ENCODE measurements at regions not wholly inside any gene's neighbourhood (a gene's known extent, or its start where the extent isn't known, plus 50 kb on each side); places are given as distances from the start of the nearest gene placed in this dataset.

GRCh38 chr6:166806962-166807757, 149.2 kb downstream of the RNASET2 start:
- Histone ChIP-seq H3K9me3 (peaks cover 7 to 29% (median 18%) of the 10 kb centered on the region in 4 donors), H3K27me3 (no peaks in the 10 kb centered on the region), H3K27ac (no peak overlapping the region), H3K4me3 (no peak overlapping the region), H3K36me3 (no peaks in the 10 kb centered on the region), H3K4me1 (no peaks in the 10 kb centered on the region)
- no peak for TF ChIP-seq EP300 (IDR thresholded peaks at IDR 0.05)
- no peak for TF ChIP-seq POLR2A (IDR thresholded peaks at IDR 0.05)
- TF ChIP-seq POLR2AphosphoS5 (IDR thresholded peaks at IDR 0.05): no peak
- DNase-seq (no peak), ATAC-seq (ENCODE audit: low FRiP score in 2 of 2) (peak in 1 of 2 donors; percentile 59)
- WGBS, 2 donors: 88 to 92% methylated on average over 10 to 11 of the region's 11 CpGs

- Histone ChIP-seq H3K27ac (no peak overlapping the region), H3K36me3 (no peaks in the 10 kb centered on the region), H3K27me3 (no peaks in the 10 kb centered on the region), H3K4me1 (no peaks in the 10 kb centered on the region), H3K9me3 (peaks cover 7 to 29% (median 18%) of the 10 kb centered on the region in 4 donors), H3K4me3 (no peak overlapping the region)
- TF ChIP-seq CTCF (IDR thresholded peaks at IDR 0.05) (no peak), POLR2A (IDR thresholded peaks at IDR 0.05) (no peak), EP300 (IDR thresholded peaks at IDR 0.05) (no peak), POLR2AphosphoS5 (IDR thresholded peaks at IDR 0.05) (no peak)
- DNase-seq (no peak), ATAC-seq (ENCODE audit: low FRiP score in 2 of 2) (no peak)
- 93 to 94% methylated on average over 1 of the region's 1 CpG for WGBS, 2 donors
These were observed 150.0 kb downstream of the RNASET2 start for GRCh38 chr6:166806217-166806838.

- H3K9me3 ChIP-seq: peaks cover 7 to 29% (median 18%) of the 10 kb centered on the region in 4 donors
- DNase-seq (no peak), ATAC-seq (ENCODE audit: low FRiP score in 2 of 2) (no peak)
- no peaks in the 10 kb centered on the region for H3K4me1 ChIP-seq
- no peaks in the 10 kb centered on the region for H3K36me3 ChIP-seq
- TF ChIP-seq POLR2AphosphoS5 (IDR thresholded peaks at IDR 0.05) (no peak), EP300 (IDR thresholded peaks at IDR 0.05) (no peak), POLR2A (IDR thresholded peaks at IDR 0.05) (no peak), CTCF (IDR thresholded peaks at IDR 0.05) (no peak)
- H3K27ac ChIP-seq: no peak overlapping the region
- H3K27me3 ChIP-seq: no peaks in the 10 kb centered on the region
- WGBS, 2 donors: 74 to 79% methylated on average over 8 to 9 of the region's 9 CpGs
- no peak overlapping the region for H3K4me3 ChIP-seq
These were observed 152.9 kb downstream of the RNASET2 start for GRCh38 chr6:166803471-166803870.

GRCh38 chr6:166802401-166802800, 153.9 kb downstream of the RNASET2 start:
- H3K36me3 ChIP-seq: no peaks in the 10 kb centered on the region
- WGBS, 2 donors: 82 to 89% methylated on average over 7 of the region's 7 CpGs
- no peak overlapping the region for H3K4me3 ChIP-seq
- no peaks in the 10 kb centered on the region for H3K4me1 ChIP-seq
- TF ChIP-seq CTCF (IDR thresholded peaks at IDR 0.05) (no peak), POLR2A (IDR thresholded peaks at IDR 0.05) (no peak), POLR2AphosphoS5 (IDR thresholded peaks at IDR 0.05) (no peak), EP300 (IDR thresholded peaks at IDR 0.05) (no peak)
- H3K27ac ChIP-seq: no peak overlapping the region
- H3K9me3 ChIP-seq: peaks cover 7 to 23% (median 17%) of the 10 kb centered on the region in 4 donors
- ATAC-seq (ENCODE audit: low FRiP score in 2 of 2) (no peak), DNase-seq (no peak)
- H3K27me3 ChIP-seq: no peaks in the 10 kb centered on the region

GRCh38 chr6:166800137-166800536, 156.2 kb downstream of the RNASET2 start:
- H3K36me3 ChIP-seq: no peaks in the 10 kb centered on the region
- DNase-seq: peak in 1 of 2 donors; percentile 17

More at GRCh38 chr6:166800137-166800536, 156.2 kb downstream of the RNASET2 start:
- Histone ChIP-seq H3K4me3 (no peak overlapping the region), H3K27me3 (no peaks in the 10 kb centered on the region), H3K9me3 (peaks cover 0 to 3% (median under 1%) of the 10 kb centered on the region in 4 donors), H3K27ac (no peak overlapping the region), H3K4me1 (no peaks in the 10 kb centered on the region)
- TF ChIP-seq CTCF (IDR thresholded peaks at IDR 0.05) (no peak), POLR2AphosphoS5 (IDR thresholded peaks at IDR 0.05) (no peak), EP300 (IDR thresholded peaks at IDR 0.05) (no peak), POLR2A (IDR thresholded peaks at IDR 0.05) (no peak)
- WGBS, 2 donors: 83 to 90% methylated on average over 2 to 8 of the region's 9 CpGs
- ATAC-seq (ENCODE audit: low FRiP score in 2 of 2): no peak

Measured in upper lobe of left lung (tissue), 6 donors.